ENCODE measurements at regions not wholly inside any gene's neighbourhood (a gene's known extent, or its start where the extent isn't known, plus 50 kb on each side); places are given as distances from the start of the nearest gene placed in this dataset.
"Not testable (repeated sequence)": the region's sequence is repeated elsewhere in the genome, so short reads cannot be mapped to it uniquely, and the experiment has no call there.

DNA sequence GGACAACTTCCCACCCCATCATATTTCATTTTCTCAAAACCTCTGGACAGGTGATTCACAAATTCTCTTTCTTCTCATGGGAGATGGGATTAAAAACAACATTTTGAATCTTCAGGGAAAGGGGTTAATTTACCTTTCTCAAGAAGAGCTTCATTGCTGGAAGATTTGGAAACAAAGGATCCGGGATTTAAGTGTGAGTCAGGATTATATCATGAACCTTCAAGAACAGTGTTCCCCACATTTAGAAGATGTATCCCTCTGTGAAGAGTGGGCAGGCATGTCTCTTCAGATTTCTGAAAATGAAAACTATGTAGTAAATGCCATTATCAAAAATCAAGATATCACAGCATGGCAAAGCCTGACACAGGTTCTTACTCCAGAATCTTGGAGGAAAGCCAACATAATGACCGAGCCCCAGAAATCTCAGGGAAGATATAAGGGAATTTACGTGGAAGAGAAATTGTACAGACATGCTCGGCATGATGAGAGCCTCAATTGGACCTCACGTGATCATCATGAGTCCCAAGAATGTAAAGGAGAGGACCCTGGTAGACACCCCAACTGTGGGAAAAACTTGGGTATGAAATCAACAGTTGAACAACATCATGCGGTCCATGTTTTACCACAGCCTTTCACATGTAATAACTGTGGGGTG lies 99.5 kb upstream of the GPR39 start:
- DNase-seq (ENCODE audit: extremely low spot score); CTCF ChIA-PET; POLR2A ChIA-PET: not testable (repeated sequence)

DNA sequence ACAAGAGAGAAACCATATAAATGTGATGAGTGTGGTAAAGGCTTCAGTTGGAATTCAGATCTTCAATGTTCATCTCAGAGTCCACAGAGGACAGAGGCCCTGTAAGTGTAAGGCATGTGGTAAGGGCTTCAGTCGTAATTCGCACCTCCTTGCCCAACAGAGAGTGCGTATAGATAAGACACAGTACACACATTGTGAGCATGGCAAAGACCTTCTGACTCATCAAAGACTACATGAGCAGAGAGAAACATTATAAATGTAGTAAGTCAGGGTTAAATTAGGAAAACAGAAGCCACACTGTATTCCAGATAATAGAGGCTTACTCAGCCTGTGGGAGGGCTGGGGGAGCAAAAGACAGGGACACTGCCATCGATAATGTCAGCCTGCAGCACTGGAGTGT lies 98.1 kb upstream of the GPR39 start:
- CTCF ChIA-PET; POLR2A ChIA-PET; DNase-seq (ENCODE audit: extremely low spot score): not testable (repeated sequence)

- POLR2A ChIA-PET; DNase-seq (ENCODE audit: extremely low spot score); CTCF ChIA-PET: not testable (repeated sequence)
Observed at GRCh38 chr2:132324005-132324404, 92.6 kb upstream of the GPR39 start.

DNA sequence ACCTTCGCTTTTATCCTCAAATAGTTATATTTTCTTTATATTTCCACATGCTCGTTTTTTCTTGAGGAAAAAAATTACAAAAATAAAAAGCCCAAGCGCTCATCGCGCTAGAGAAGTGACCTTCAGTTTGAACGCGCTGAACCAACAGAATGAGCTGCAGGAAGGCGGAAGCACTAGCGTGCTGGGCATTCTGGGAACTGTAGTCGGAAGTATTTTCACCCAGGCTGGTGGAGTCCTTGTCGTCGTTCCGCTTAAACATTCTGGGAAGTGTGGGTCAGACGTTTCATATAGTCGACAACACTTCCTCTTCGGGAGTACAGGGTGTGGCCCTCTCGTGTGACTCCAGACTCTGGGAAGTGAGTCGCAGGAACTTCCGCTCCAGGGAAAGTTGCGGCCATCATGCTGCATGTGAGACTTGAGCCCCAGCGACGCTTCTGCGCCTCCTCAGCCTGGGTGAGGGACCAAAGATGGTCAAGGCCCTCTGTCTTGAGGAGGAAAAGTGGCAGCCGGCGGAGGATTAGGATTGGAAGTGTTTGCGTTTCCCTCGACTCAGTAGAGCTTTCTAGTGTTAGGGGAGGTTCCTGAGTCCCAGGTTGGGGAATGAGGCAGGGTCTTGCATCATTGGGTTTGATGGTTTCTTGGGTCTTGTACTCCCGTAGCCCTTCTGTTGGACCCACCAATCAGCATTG lies 84.1 kb upstream of the GPR39 start:
- POLR2A ChIA-PET; CTCF ChIA-PET; DNase-seq (ENCODE audit: extremely low spot score): not testable (repeated sequence)

DNA sequence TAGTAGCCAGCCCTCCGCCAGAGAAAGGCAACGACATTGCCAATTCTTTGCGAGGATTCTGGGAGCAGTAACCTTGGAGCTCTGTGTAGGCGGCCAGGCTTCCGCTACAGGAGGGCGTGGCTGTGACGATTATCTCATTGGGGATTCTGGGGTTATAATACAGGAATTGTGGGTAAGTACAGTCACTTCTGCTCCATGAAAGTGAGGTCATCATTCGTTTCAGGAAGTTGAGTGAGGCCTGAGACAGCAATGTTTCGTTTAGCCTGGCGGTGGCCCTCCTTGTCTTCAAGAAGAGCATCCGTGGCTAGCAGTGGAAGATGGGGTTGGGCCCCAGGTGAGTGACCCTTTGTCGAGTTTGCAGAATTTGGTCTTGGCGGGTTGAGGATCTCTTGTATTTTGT lies 79.5 kb upstream of the GPR39 start:
- POLR2A ChIA-PET; DNase-seq (ENCODE audit: extremely low spot score); CTCF ChIA-PET: not testable (repeated sequence)

DNA sequence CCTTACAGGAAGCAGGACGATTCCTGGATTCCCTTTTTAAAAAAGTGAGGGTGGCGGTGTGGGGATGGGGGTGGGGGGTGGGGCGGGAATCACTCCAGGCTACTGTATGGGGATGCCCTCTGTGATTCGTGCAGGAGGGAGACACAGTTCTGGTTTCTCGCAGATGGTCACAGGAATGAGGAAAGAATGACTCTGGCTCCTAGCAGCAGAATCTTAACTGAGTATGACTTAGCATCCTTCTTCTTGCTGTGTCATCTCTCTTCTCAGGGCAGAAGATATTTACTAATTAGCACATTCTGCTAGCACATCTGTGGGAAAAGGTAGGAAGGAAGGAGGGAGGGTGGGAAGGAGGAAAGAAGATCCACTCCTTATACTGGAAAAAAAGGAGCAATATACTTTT lies 78.8 kb upstream of the GPR39 start:
- DNase-seq (ENCODE audit: extremely low spot score); CTCF ChIA-PET; POLR2A ChIA-PET: not testable (repeated sequence)

DNA sequence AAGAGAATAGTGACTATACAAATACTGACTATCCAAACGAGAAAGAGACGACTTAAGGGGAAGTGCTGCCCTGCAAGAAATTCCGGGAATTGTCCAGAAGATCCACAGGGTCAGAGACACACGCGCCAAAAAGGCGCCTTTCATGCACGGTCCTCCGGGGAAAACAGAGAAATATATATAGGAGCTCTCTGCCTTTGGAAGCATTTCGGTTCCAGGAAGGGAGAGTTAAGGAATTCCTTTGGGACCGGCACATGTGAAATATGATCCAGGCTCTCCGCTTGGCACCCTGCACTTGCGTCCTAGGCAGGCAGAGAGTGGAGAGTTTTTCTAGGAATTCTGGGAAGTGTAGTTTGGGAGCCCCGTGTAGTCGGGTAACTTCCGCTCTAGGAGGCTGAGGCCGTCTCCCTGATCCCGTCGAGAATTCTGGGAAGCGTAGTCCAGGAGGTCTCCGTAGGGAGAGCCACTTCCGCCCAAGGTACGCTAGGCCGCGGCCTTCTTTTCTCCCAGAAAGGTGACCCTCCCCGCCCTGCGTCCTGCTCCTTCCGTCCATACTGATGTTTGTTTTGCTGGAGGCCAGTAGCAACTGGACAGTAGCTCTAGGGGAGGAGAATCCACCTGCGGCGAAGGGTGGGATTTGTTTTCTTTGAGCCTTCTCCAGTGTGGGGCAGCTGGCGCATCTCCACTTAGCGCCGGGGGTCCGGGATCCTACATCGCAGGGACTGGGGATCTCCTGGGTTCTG lies 69.4 kb upstream of the GPR39 start:
- DNase-seq (ENCODE audit: extremely low spot score); CTCF ChIA-PET; POLR2A ChIA-PET: not testable (repeated sequence)

DNA sequence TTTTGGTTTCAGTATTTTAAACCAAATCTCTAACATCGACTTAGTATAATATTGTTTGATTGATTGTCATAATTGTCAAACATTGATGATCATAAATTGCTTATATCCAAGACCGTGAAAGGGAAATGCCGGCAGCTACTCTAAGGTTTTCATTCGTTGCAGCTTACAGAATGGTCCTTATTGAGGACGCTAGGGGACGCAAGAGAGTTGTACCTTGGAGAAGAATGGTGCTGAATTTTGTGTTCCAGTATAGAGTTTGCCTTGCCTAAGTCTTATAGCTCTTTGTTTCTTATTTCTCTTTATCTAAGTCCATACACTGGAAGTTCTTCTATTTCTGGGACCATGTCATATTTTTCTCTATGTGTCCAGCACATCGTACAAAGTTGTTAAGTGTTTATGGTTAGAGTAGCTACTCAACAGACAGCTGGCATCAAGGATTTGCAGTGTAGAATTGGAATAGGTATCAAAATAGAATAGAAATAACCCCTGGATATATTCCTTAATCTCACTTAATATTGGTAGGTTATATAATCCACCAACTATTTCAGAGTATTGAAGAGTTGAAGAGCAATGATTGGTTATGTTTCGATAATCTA lies 67.4 kb upstream of the GPR39 start:
- CTCF ChIA-PET: interaction anchor here (1.1 to 1.4 kb wide), 2 partner anchors 1431 to 1495 kb away, joined by 5 to 7 read pairs; no protein-coding TSS in a partner anchor
- POLR2A ChIA-PET; DNase-seq (ENCODE audit: extremely low spot score): not testable (repeated sequence)
- peak; percentile 32 for TF ChIP-seq CTCF (IDR thresholded peaks at IDR 0.05; ENCODE audit: control extremely low read depth, extremely low read depth, low read depth, missing control alignments)

DNA sequence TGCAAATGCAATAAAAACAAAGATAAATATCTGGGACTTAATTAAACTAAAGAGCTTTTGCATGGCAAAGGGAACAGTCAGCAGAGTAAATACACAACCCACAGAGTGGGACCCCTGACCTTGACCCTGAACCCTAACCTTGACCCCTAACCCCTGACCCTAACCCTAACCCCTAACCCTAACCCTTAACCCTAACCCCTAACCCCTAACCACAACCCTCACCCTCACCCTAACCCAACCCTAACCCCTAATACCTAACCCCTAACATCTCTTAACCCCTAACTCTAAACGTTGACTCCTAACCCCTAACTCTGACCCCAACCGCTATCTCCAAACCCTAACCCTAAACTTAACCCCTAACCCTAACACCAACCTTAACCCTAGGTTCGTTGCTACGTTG lies 64.9 kb upstream of the GPR39 start:
- POLR2A ChIA-PET; CTCF ChIA-PET; DNase-seq (ENCODE audit: extremely low spot score): not testable (repeated sequence)

DNA sequence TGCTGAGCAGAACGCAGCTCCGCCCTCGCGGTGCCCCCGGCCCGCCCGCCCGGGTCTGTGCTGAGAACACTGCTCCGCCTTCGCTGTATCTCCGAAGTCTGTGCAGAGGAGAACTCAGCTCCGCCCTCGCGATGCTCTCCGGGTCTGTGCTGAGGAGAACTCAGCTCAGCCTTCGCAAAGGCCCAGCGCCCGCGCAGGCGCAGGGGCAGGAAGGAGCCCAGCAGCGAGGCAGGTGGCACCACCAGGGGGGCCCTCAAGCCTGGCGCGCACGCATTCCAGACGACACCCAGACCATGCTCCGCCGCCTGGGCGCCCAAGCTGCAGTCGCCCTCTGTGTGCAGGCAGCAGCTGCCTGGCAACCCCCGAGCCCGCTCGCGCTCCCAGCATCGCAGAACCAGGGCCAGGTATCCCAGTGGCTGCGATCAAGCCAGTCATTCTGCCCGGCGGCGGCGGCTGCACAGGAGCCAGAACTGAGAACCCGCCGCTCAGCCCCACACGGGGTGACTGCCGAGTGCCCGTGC lies 64.1 kb upstream of the GPR39 start:
- DNase-seq (ENCODE audit: extremely low spot score); POLR2A ChIA-PET; CTCF ChIA-PET: not testable (repeated sequence)

GRCh38 chr2:132353380-132353779 lies 63.2 kb upstream of the GPR39 start:
- DNase-seq (ENCODE audit: extremely low spot score); POLR2A ChIA-PET; CTCF ChIA-PET: not testable (repeated sequence)

GRCh38 chr2:132360964-132361363 lies 55.6 kb upstream of the GPR39 start:
- POLR2A ChIA-PET; DNase-seq (ENCODE audit: extremely low spot score); CTCF ChIA-PET: not testable (repeated sequence)

DNA sequence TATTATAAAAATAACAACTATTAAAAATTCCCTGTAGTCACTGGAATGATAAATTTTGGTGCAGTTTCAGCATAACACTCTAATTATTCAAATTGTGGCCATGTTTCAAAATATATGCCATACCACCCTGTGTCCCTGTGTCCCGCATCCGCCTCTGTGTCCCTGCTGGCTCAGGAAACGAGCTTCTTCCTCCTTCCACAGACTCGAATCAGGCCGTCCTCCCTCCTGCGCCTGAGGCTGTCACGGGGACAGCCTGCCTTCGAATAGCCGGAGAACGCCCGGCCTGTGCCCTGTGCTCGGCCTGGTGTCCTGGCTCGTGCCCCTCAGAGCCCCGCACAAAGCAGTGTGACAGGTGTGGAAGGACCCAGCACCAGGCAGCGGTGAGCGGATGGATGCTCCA lies 55.1 kb upstream of the GPR39 start:
- CTCF ChIA-PET; DNase-seq (ENCODE audit: extremely low spot score); POLR2A ChIA-PET: not testable (repeated sequence)

DNA sequence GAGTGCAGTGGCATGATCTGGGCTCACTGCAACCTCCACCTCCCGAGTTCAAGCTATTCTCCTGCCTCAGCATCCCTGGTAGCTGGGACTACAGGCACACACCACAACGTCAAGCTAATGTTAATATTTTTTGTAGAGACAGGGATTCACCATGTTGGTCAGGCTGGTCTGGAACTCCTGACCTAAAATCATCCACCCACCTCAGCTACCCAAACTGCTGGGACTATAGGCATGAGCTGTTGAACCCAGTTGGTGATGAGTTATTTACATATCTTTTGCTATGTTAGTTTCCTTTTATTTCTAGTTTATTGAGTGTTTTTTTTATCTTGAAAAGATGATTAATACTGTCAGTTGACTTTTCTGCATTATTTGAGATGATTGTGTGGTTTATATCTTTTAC lies 53.3 kb upstream of the GPR39 start:
- POLR2A ChIA-PET; CTCF ChIA-PET; DNase-seq (ENCODE audit: extremely low spot score): not testable (repeated sequence)

GRCh38 chr2:132365963-132366362 lies 50.6 kb upstream of the GPR39 start:
- POLR2A ChIA-PET; DNase-seq (ENCODE audit: extremely low spot score); CTCF ChIA-PET: not testable (repeated sequence)
